ENCODE measurements at regions not wholly inside any gene's neighbourhood (a gene's known extent, or its start where the extent isn't known, plus 50 kb on each side); places are given as distances from the start of the nearest gene placed in this dataset.

- no peaks in the 10 kb centered on the region for H3K36me3 ChIP-seq
- no peaks in the 10 kb centered on the region for H3K9me3 ChIP-seq (ENCODE audit: severe bottlenecking)
- H3K4me3 ChIP-seq (ENCODE audit: low read depth, low read length) = no peak overlapping the region
- H3K27me3 ChIP-seq (ENCODE audit: insufficient read depth, low read depth, severe bottlenecking) = no peaks in the 10 kb centered on the region
- no peak overlapping the region for H3K27ac ChIP-seq
- peak; percentile 70 for DNase-seq
- TF ChIP-seq CTCF (IDR thresholded peaks at IDR 0.05; ENCODE audit: low read depth, low read length) = no peak
Observed at GRCh38 chr15:33256874-33257273, 53.9 kb upstream of the RYR3 start.

- Histone ChIP-seq H3K4me3 (ENCODE audit: low read depth, low read length) (no peak overlapping the region), H3K27me3 (ENCODE audit: insufficient read depth, low read depth, severe bottlenecking) (no peaks in the 10 kb centered on the region), H3K27ac (no peak overlapping the region), H3K36me3 (no peaks in the 10 kb centered on the region), H3K9me3 (ENCODE audit: severe bottlenecking) (no peaks in the 10 kb centered on the region)
- TF ChIP-seq CTCF (IDR thresholded peaks at IDR 0.05; ENCODE audit: low read depth, low read length) = no peak
- no peak for DNase-seq
Observed at GRCh38 chr15:33244471-33244870, 50.0 kb upstream of the FMN1 start.

All from WERI-Rb-1 (cell line).